Pons (tissue), 1 donor: ENCODE measurements at regions not wholly inside any gene's neighbourhood (a gene's known extent, or its start where the extent isn't known, plus 50 kb on each side); places are given as distances from the start of the nearest gene placed in this dataset.

Experiments
- DNase-seq: peaks from one replicate; pipeline ENCODE4 v3.0.0-alpha.2; 2016; ENCODE audit warnings: low spot score

DNA sequence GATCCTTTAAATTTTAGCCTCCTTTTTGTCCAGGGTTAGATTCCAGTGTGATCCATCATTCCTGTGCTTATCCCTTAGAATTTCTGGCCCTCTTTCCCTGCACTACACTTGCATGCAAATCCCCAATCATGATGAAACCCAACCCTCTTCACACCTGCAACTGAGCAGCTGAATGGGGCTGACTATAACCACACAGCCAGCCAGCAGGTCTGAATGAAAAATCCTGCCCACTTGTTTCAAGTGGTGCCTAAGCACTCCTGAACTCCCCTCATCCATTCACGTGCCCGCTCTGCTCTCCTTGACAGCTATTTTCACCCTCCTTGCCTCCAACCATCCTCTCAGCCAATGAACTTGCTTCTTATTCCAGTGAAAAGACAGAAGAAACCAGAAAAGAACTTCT, 80.5 kb upstream of the AFF3 start:
- no peak for DNase-seq

DNA sequence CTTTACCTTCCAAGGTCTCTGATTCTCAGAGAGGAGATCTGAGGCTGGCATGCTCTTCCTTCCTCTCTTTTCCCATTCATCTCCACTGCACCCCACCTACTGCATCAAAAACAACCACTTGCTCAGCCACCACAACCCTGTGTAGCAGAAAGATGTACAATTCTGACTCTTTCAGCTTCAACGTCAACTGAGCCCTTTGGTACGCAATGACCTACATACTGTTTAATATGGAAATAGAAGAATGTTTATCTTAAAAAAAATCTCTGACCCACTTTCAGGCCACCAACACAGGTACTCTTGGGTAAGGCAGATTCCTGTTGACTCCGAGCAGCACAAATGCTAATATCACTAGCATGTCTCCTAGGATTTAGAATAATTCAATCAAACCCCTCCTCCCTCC, 76.2 kb upstream of the AFF3 start:
- no peak for DNase-seq

DNA sequence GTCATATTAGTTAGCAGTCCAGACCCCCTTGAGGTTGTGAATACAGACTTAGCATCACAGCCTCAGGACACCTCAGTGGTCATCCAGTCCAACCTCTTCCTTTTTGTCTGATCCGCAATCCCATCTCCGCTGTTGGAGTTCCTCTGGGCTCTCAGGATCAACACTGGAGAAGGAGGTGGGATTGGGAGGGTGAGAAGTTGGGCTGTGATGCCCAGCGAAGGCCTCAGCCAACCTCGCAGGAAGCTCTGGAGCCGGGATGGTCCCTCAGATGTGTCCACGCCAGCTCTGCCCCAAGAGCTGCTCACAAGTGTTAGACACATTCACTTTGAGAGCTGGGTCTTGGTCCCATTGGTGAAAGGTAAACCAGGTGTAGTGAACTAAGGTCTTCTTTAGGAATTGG, 74.9 kb upstream of the AFF3 start:
- no peak for DNase-seq

- DNase-seq = no peak
These were observed 73.6 kb upstream of the AFF3 start for GRCh38 chr2:100216015-100216414.

DNA sequence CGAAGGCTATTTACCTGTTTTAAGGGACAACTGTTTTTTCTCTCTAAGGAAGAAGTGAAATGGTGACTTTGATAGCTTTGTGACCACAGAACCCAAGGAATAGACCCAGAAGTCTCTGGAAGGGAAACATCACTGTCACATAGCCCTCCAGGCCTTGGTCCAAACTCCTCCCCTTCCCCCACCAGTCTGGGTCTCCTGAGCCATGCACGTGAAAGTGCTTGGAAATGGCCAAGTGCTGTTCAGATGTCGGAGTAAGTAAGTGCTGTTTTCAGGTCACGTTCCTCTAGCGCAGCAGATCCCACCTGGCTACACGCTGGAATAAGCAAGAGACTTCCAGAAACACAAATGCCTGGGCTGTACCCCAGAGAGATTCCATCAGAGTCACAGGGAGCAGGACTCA, 73.0 kb upstream of the AFF3 start:
- no peak for DNase-seq

DNA sequence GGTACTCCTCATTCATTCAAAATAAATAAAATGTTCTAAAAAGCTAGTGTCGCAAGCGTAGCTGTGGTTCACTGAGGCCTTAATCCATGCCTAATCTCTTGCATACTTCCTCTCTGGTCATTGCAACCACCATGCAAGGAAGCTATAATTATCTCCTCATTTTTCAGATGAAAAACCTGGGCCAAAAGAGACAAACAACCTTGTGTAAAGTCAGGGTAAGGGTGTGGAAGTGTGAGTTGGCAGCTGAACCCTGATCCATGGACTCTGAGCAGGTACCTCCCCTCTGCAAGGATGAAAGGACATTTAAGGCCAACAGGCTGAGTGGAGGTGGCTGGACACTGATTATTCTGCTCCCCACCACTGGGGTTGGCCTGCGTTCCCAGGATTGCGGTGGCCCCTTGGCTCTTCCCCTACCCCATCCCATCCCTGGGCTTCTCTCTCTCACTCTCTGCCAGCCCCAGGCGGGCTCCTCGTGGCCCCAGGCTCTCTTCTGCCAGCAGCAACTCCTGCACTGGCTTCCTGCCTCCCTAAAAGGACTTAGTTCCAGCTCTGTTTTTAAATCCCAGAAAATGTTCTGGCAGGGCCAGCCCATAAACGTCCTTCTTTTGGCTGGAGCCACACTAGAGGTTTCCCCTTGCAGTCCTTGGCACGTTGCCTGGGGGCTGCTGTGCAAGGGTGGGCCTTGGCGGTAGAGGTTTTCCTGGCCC, 72.0 kb upstream of the AFF3 start:
- DNase-seq = peak; percentile 2

DNA sequence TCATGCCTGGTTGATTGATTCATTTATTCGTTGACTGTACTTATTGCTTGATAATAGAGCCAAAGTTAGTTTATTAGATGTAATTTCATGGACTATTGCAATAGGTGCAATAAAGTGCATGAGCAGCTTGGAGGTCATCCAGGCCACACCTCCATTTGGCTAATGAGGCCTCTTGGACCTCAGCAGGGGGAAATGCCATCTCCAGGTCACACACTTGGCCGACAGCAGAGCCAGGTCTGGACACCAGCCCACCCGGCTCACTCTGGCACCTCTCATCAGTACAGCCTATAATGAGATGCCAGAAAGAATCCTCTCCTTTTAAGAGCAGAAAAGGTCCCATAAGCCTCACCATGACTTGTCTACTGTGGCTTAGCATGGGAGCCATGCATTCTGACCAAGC, 71.2 kb upstream of the AFF3 start:
- no peak for DNase-seq

GRCh38 chr2:100212850-100213249, 70.5 kb upstream of the AFF3 start:
- DNase-seq = no peak

- no peak for DNase-seq
These were observed 69.1 kb upstream of the AFF3 start for GRCh38 chr2:100211521-100211920.

DNA sequence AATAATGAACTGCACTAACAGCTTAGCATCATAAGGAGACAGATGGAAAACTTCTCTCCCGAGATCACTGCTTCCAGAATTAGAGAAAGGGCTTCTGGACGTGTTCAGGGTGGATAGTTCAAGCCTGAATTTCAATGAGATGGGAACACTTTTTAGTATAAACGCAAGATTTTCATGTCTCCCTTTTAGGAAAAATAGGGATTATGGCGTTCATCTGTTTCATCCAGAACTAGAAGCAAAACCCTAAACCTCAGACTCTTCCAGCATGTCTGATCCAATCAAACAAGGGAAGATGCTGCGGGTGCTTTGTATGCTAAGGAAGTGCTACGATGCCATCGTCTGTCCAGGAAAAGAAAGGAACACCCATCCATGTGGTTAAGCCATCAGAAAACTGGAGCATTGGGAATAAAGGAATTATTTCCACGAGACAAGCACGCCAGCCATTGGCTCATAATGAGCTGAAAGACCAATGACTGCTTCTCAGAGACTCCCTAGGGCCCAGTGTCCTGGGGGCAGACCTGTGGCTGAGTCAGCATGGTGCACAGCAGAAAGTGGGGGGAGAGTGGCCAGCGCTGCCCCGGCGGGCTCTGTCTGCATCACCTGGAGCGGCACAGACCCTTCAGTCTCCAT, 65.9 kb upstream of the AFF3 start:
- DNase-seq = peak; percentile 38

GRCh38 chr2:100207411-100207885, 65.1 kb upstream of the AFF3 start:
- no peak for DNase-seq

DNA sequence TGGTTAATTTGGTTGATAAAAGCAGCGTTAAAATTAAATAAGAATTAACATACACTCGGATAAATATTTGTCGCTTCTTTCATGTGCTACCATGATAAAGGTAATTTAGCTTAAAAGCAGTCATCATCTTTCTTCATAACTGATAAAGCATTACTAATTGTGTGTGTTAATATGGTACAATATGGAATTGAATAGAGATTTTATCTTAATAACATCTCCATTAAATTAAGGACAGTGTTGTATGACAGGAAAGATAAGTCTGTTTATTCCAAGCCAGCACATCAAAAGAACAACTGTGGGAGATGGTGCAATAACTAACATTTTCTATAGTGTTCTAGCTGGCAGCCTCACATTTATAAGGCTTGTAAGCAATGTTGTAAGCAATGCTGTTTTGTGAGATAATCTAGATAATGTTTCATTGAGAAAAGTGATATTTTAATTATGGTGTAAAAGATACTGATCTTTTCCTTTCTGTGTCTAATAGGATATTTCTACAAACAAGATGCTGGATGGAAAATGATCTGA, 64.4 kb upstream of the AFF3 start:
- DNase-seq = no peak

DNA sequence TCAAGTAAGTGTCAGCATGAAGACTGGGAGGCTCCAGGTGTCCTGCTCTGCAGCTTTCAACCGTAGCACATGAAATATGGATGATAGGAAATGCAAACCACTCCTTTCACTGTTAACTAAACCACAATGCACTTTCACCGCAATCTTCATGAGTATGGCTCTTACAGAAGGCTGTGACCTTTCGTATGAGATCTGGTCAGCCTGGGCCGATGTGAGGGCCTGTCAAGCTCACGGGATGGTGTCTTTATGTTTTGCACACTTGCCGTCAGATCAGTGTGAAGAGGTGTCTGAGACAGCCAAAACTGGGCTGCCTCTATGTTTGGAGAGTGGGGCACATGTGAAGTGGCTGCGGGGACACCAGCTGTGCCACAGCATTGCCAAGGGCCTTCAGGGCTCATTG, 62.8 kb upstream of the AFF3 start:
- DNase-seq = no peak

- no peak for DNase-seq
These were observed 60.2 kb upstream of the AFF3 start for GRCh38 chr2:100202567-100202966.

DNA sequence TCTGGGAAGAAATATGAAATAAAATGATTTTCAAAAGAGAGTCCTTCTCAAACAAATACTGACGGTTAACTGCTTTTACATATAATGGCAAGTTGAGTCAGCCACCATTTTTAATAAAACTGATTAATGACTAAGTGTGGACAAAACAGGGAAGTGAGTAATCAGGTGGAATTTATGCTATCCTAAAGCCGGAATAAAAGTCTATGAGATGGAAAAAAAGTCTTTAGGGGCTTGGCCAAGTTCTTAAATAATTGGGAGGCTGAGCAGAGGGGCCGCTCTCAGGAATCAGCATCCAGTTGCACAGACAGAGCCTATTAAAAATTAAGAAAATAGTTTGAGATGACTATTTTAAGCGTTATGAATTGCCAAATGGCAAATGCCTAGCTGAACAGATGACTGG, 58.6 kb upstream of the AFF3 start:
- DNase-seq = no peak

DNA sequence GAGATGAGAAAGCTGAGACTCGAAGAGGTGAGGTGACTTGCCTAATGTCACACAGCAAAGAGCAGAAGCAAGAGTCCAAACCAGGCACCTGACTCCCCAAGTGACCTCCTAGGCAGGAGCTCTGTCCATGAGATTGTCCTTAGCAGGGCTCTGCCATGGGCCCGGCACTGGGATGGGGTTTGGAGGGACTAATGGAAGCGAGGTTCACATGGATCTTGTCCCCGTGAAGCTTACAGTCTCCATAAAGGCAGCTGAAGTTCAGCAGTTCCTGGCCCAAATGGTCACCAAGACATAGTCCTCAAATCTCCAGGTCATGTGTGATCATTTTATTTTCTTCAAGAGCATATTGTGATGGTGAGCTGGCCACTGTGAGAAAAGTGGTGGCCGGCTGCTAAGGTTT, 57.0 kb upstream of the AFF3 start:
- no peak for DNase-seq

DNA sequence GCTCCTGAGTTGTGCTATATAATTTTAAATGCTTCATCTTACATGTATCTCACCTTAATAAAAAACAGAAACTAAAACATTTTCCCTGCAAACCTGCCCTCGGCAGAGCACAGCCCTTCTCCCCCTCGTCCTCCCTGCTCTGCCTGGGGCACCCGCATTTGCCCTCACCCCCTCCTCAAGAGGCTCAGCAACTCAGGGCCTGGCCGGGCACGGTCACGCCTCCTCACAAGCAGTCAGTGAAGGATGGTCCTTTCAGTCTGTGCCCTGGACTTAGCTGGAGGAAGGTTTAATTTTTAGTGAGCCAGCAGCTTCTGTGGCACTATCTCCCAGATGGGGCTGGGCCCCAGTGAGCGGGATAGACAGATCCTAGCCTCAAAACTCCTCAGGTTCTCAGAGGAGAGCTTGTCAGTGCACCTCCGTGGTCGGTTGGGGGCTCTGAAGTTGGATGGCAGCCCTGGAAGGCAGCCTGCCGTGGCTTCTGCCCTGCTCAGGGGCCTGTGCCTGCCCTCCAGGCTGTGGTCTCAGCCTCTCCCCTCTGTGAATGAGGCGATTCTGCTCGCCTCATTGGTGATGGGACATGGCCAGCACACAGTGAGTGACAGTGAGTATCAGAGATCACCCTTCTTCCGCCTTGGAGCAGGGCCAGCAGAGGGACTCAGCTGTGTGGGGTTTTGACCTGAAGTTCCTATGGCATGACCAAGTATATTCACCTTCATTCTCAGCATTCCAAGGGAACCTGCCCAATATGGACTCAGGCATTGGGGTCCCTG, 56.3 kb upstream of the AFF3 start:
- no peak for DNase-seq

DNA sequence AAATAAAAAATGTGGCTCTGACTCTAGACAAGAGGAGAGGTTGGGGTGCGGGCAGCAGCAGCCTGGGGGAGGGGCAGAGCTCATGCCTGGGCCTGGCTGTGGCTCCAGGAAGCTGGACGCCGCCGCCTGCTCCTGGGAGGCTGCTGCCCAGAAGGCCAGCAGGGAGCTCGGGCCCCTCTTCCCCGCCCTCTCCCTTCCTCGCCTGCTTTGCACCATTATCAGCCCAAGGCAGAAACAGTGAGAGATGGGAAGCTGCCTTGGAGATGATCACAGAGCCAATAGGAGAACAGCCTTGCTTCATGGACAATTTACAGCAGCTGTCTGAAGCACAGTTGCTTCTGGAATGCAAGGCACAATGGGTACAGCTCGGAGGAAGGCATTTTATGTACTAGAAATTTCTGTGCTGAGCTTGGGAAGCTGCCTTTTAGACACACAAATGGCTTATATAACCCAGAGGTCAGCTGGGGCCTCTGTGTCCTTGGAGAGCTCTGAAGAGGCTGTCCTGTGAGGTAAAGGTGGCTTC, 55.3 kb upstream of the AFF3 start:
- peak; percentile 6 for DNase-seq

DNA sequence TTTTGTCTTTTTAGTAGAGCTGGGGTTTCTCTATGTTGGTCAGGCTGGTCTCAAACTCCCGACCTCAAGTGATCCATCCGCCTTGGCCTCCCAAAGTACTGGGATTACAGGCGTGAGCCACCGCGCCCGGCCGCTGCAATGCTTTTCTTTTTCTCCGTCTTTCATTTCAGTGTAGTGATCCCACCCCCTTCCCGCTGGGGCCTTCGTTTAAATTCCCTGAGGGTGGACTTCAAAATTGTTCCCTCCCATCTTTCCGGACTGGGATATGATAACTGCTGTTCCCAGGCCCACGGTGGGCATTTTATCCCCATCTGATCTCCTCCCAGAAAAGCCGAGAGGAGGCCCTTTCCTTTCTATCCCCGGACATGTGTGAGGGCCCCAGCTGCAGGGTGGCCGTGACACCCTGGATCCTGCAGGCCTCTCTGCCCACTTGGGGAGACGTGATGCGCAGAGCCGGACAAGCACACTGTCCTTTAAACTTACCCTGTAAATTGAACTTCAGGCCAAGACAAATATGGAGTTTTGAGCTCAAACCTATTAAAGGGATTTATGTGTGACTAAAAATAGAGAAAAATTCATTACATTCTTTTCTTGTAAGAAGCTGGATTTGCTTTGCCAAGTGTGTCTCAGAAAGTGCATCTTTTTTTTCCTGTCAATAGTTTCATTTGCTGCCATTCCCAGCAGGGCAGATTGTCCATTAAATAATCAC, 54.5 kb upstream of the AFF3 start:
- DNase-seq = no peak

- no peak for DNase-seq
These were observed 53.6 kb upstream of the AFF3 start for GRCh38 chr2:100195942-100196341.

GRCh38 chr2:100194951-100195350, 52.6 kb upstream of the AFF3 start:
- DNase-seq = no peak

DNA sequence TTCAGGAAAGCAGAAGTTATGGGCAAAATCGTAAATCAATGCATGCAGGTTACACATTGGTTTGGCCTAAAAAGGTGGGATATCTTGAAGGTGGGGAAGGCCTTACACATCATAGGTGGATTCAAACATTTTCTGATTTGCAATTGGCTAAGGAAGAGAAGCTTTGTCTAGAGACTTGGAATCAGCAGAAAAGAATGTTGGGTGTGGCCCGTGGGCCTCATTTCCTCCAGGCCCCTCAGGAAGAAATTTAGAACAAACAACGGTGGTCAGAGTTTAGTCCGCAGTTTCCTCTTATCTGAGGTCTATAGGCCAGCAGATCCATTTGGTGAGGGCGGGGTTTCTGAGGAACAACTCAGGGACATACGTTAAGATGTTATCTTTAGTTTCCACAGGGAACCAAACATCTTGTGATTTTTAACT, 50.9 kb upstream of the AFF3 start:
- DNase-seq = no peak
